ACHN (cell line): ENCODE measurements at regions not wholly inside any gene's neighbourhood (a gene's known extent, or its start where the extent isn't known, plus 50 kb on each side); places are given as distances from the start of the nearest gene placed in this dataset.

Experiments used
- DNase-seq: peaks from one replicate; pipeline ENCODE4 v3.0.0-alpha.2; 2015
- in situ Hi-C: cut with HindIII; loops from 2 replicates; pipeline ENCODE4 v1.10.0; 2017; ENCODE audit warnings: low sequenced_read_pairs, low pct_ligation_motif_present, low pct_unique_long_range_greater_than_20kb

GRCh38 chr2:128441341-128442052 lies 122.8 kb upstream of the HS6ST1 start:
- no peak for DNase-seq
- in situ Hi-C loops, result no loop called here

- in situ Hi-C loops, result no loop called here
- DNase-seq, result no peak
Observed at GRCh38 chr2:128442053-128442751, 123.5 kb upstream of the HS6ST1 start.

GRCh38 chr2:128442891-128443302 lies 124.2 kb upstream of the HS6ST1 start:
- no peak for DNase-seq
- in situ Hi-C loops, result no loop called here

- in situ Hi-C loops, result no loop called here
- no peak for DNase-seq
Observed at GRCh38 chr2:128444121-128444771, 125.6 kb upstream of the HS6ST1 start.

GRCh38 chr2:128444816-128445522 lies 126.3 kb upstream of the HS6ST1 start:
- DNase-seq, result no peak
- in situ Hi-C loops, result no loop called here

- no peak for DNase-seq
- in situ Hi-C loops, result no loop called here
Observed at GRCh38 chr2:128445523-128445900, 126.8 kb upstream of the HS6ST1 start.

GRCh38 chr2:128446049-128446873 lies 127.6 kb upstream of the HS6ST1 start:
- in situ Hi-C loops, result no loop called here
- no peak for DNase-seq

GRCh38 chr2:128446874-128447537 lies 128.3 kb upstream of the HS6ST1 start:
- no peak for DNase-seq
- in situ Hi-C loops, result no loop called here

GRCh38 chr2:128447538-128447995 lies 128.9 kb upstream of the HS6ST1 start:
- in situ Hi-C loops, result no loop called here

GRCh38 chr2:128448331-128449225 lies 129.9 kb upstream of the HS6ST1 start:
- no peak for DNase-seq
- in situ Hi-C loops, result no loop called here

More at GRCh38 chr2:128447538-128447995, 128.9 kb upstream of the HS6ST1 start:
- DNase-seq, result no peak

GRCh38 chr2:128449226-128450061 lies 130.8 kb upstream of the HS6ST1 start:
- in situ Hi-C loops, result no loop called here
- no peak for DNase-seq

- no peak for DNase-seq
- in situ Hi-C loops, result no loop called here
Observed at GRCh38 chr2:128450211-128451024, 131.8 kb upstream of the HS6ST1 start.

GRCh38 chr2:128451084-128452023 lies 132.7 kb upstream of the HS6ST1 start:
- no peak for DNase-seq
- in situ Hi-C loops, result no loop called here

GRCh38 chr2:128452024-128452411 lies 133.3 kb upstream of the HS6ST1 start:
- in situ Hi-C loops, result no loop called here
- DNase-seq, result no peak
